DND-41 (cell line): ENCODE measurements at regions not wholly inside any gene's neighbourhood (a gene's known extent, or its start where the extent isn't known, plus 50 kb on each side); places are given as distances from the start of the nearest gene placed in this dataset.

Experiments used
- ATAC-seq: fragments of 200-7000 bp; cut with Tn5 transposase; 3 replicates; pipeline ENCODE4 v1.9.1; 2021; ENCODE audit warnings: low read depth; ENCODE audit not compliant: insufficient read depth
- DNase-seq: peaks from one replicate; pipeline ENCODE4 v3.0.0-alpha.2; 2020
- H2AFZ ChIP-seq: 2 replicates; pipeline ENCODE4 v1.6.0; 2012; ENCODE audit warnings: low read depth, low read length
- H3K27ac ChIP-seq: 2 replicates; pipeline ENCODE4 v1.5.1; 2012; ENCODE audit warnings: low read length, inconsistent platforms
- H3K27me3 ChIP-seq: fragments of 200-600 bp; sonication (generic); 2 replicates; pipeline ENCODE4 v1.6.0; 2012; ENCODE audit warnings: low read length, mild to moderate bottlenecking, inconsistent platforms; ENCODE audit not compliant: insufficient read depth, poor library complexity
- H3K36me3 ChIP-seq: 2 replicates; pipeline ENCODE4 v1.5.1; 2012; ENCODE audit warnings: low read length, inconsistent platforms; ENCODE audit not compliant: insufficient read depth
- H3K4me1 ChIP-seq: 2 replicates; pipeline ENCODE4 v1.5.1; 2012; ENCODE audit warnings: mild to moderate bottlenecking, low read length; ENCODE audit not compliant: insufficient read depth
- H3K4me2 ChIP-seq: 2 replicates; pipeline ENCODE4 v1.6.0; 2012; ENCODE audit warnings: mild to moderate bottlenecking, moderate library complexity, low read length, inconsistent platforms; ENCODE audit not compliant: insufficient read depth
- H3K4me3 ChIP-seq, 2 experiments: fragments of 200-600 bp in 1 of 2; shearing (Covaris generic) in 1 of 2; 2 replicates each; pipeline ENCODE4 v1.5.1; 2012 to 2016; ENCODE audit warnings: inconsistent platforms in 2 of 2, low read length in 2 of 2, mild to moderate bottlenecking in 2 of 2, low read depth in 1 of 2, moderate library complexity in 1 of 2
- H3K79me2 ChIP-seq: 2 replicates; pipeline ENCODE4 v1.6.0; 2012; ENCODE audit warnings: low read length, inconsistent platforms; ENCODE audit not compliant: insufficient read depth
- H3K9ac ChIP-seq: 2 replicates; pipeline ENCODE4 v1.6.0; 2012; ENCODE audit warnings: low read depth, mild to moderate bottlenecking, inconsistent platforms, low read length, moderate library complexity
- H3K9me3 ChIP-seq: 2 replicates; pipeline ENCODE4 v1.5.1; 2012; ENCODE audit warnings: low read length, moderate library complexity, mild to moderate bottlenecking, inconsistent platforms; ENCODE audit not compliant: insufficient read depth, severe bottlenecking
- H4K20me1 ChIP-seq: 2 replicates; pipeline ENCODE4 v1.6.0; 2012; ENCODE audit warnings: low read length; ENCODE audit not compliant: insufficient read depth
- EZH2 ChIP-seq: IDR thresholded peaks from 3 replicates; pipeline ENCODE4 v1.6.1; 2012; ENCODE audit warnings: borderline replicate concordance, low read depth, mild to moderate bottlenecking, moderate library complexity, low read length, inconsistent platforms; ENCODE audit not compliant: severe bottlenecking
- TF ChIP-seq, protein P1 (sequence below): IDR thresholded peaks from 2 replicates; pipeline ENCODE4 v1.5.1; 2012; ENCODE audit warnings: borderline replicate concordance, low read length, moderate library complexity, mild to moderate bottlenecking; ENCODE audit not compliant: poor library complexity, severe bottlenecking; ENCODE audit errors: extremely low read depth

DNA sequence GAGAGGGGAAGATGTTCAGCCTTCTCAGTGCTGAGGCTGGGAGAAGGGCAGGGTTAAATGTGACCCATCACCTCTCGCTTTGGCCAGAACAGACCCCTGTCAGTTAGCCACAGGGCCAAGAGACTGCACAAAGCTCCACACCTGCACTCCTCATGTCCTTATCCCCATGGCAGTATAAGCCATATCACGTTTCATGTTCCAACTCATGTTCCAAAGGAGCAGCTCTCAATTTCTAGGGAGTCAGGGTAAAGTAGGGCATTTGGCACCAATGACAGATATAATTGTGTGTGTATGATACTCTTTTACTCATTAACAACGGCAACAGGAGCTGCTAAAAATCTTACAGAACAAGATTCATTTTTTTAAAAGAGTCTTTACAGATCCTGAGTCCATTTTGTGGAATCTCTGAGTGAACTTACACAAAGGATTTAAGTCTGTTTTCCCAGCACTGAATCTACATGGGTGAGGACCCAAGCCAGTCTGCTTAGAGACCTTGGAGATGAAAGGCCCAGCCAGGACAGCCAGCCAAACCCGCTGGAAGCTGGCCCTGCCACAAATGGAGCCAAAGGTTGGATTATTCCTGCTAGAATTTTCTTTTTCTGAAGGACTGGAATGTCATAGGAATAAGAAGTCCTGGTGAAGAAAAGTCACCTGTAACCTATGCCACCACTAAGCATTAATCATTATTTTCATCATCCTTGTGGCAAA, 129.1 kb upstream of the SMAD1 start:
- Histone ChIP-seq H2AFZ (no peak overlapping the region), H3K27me3 (no peaks in the 10 kb centered on the region), H3K27ac (no peak overlapping the region), H4K20me1 (no peaks in the 10 kb centered on the region), H3K4me2 (no peak overlapping the region), H3K9ac (no peak overlapping the region), H3K36me3 (no peaks in the 10 kb centered on the region), H3K9me3 (no peaks in the 10 kb centered on the region), H3K4me1 (no peaks in the 10 kb centered on the region), H3K4me3 (no peak overlapping the region), H3K79me2 (no peaks in the 10 kb centered on the region)
- ATAC-seq = no peak
- TF ChIP-seq, protein P1, sequence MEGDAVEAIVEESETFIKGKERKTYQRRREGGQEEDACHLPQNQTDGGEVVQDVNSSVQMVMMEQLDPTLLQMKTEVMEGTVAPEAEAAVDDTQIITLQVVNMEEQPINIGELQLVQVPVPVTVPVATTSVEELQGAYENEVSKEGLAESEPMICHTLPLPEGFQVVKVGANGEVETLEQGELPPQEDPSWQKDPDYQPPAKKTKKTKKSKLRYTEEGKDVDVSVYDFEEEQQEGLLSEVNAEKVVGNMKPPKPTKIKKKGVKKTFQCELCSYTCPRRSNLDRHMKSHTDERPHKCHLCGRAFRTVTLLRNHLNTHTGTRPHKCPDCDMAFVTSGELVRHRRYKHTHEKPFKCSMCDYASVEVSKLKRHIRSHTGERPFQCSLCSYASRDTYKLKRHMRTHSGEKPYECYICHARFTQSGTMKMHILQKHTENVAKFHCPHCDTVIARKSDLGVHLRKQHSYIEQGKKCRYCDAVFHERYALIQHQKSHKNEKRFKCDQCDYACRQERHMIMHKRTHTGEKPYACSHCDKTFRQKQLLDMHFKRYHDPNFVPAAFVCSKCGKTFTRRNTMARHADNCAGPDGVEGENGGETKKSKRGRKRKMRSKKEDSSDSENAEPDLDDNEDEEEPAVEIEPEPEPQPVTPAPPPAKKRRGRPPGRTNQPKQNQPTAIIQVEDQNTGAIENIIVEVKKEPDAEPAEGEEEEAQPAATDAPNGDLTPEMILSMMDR = no peak
- no peak for TF ChIP-seq EZH2
- DNase-seq = no peak

DNA sequence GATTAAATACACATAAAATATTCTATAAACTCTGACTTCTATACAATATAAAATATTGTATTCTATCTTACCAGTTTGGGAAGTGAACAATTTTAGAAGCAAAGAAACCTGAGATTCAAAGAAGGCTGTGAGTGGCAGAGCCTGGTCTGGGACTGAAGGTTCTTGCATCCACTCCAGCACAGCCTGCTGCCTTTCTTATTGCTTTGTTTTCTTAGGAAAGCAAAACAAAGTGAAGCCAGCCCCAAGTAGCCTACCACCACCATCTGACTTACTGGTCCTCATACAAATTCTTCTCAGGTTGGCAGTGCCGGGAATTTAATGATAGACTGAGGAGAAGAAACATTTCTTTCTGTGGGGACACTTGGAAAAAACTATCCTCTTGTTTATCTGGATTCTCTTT, 129.7 kb upstream of the SMAD1 start:
- Histone ChIP-seq H3K4me1 (no peaks in the 10 kb centered on the region), H3K4me2 (no peak overlapping the region), H3K4me3 (no peak overlapping the region), H3K27ac (no peak overlapping the region), H3K9me3 (no peaks in the 10 kb centered on the region), H2AFZ (no peak overlapping the region), H3K27me3 (no peaks in the 10 kb centered on the region), H4K20me1 (no peaks in the 10 kb centered on the region), H3K9ac (no peak overlapping the region), H3K79me2 (no peaks in the 10 kb centered on the region), H3K36me3 (no peaks in the 10 kb centered on the region)
- no peak for DNase-seq
- no peak for TF ChIP-seq EZH2
- TF ChIP-seq, protein P1 = no peak
- no peak for ATAC-seq

DNA sequence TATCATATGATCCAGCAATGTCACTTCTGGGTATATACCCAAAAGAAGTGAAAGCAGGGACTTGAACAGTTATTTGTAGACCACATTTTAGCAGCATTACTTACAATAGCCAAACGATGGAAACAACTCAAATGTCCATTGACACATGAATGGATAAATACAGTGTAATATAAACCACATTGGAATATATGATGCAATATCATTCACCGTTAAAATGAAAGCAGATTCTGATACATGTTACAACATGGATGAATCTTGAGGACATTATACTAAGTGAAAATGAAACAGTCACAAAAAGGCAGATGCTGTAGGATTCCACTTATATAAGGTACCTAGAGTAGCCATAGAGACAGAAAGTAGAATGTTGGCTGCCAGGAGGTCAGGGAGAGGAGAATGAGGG, 130.5 kb upstream of the SMAD1 start:
- Histone ChIP-seq H3K4me3 (no peak overlapping the region), H3K27ac (no peak overlapping the region), H3K27me3 (no peaks in the 10 kb centered on the region), H3K9me3 (no peaks in the 10 kb centered on the region), H3K79me2 (no peaks in the 10 kb centered on the region), H4K20me1 (no peaks in the 10 kb centered on the region), H3K36me3 (no peaks in the 10 kb centered on the region), H2AFZ (no peak overlapping the region), H3K4me1 (no peaks in the 10 kb centered on the region), H3K4me2 (no peak overlapping the region), H3K9ac (no peak overlapping the region)
- TF ChIP-seq, protein P1 = no peak
- TF ChIP-seq EZH2 = no peak
- ATAC-seq (no peak), DNase-seq (no peak)
